Activated CD4-positive, alpha-beta memory T cell treated with anti-CD3 and anti-CD28 coated beads for 36 hours (primary cell): ENCODE measurements at regions not wholly inside any gene's neighbourhood (a gene's known extent, or its start where the extent isn't known, plus 50 kb on each side); places are given as distances from the start of the nearest gene placed in this dataset.

ENCODE experiments used
- CTCF ChIA-PET: fragments of 350-600 bp; sonication (Branson Sonifier 250); formaldehyde crosslinking; loops from one replicate; lab custom pipeline; 2021; ENCODE audit warnings: antibody characterized with exemption, inconsistent platforms; lab: Charles Lee
- POLR2A ChIA-PET: fragments of 350-600 bp; sonication (Branson Sonifier 250); formaldehyde crosslinking; loops from one replicate; lab custom pipeline; 2021; ENCODE audit warnings: antibody characterized with exemption; lab: Charles Lee
- DNase-seq: peaks from one replicate; pipeline ENCODE4 v3.0.0-alpha.2; 2020
- H3K27ac Mint-ChIP-seq: one replicate; pipeline ENCODE4 v1.8.0; 2021; ENCODE audit warnings: mixed read lengths
- H3K27me3 Mint-ChIP-seq: one replicate; pipeline ENCODE4 v1.8.0; 2021; ENCODE audit warnings: mixed read lengths
- H3K36me3 Mint-ChIP-seq: one replicate; pipeline ENCODE4 v1.8.0; 2021; ENCODE audit warnings: mixed read lengths
- H3K4me1 Mint-ChIP-seq: one replicate; pipeline ENCODE4 v1.8.0; 2021; ENCODE audit warnings: low read depth, mixed read lengths
- H3K4me3 Mint-ChIP-seq: one replicate; pipeline ENCODE4 v1.8.0; 2021; ENCODE audit warnings: mild to moderate bottlenecking, mixed read lengths
- H3K9me3 Mint-ChIP-seq: one replicate; pipeline ENCODE4 v1.8.0; 2021; ENCODE audit warnings: mixed read lengths
- intact Hi-C: fragments of 100-400 bp; cut with micrococcal nuclease; formaldehyde crosslinking; loops from one replicate; pipeline ENCODE4 v1.15.1; 2023

GRCh38 chr14:46057799-46058198 is 593.8 kb downstream of the RPL10L start:
- H3K4me3 Mint-ChIP-seq, result no peak overlapping the region
- no peak overlapping the region for H3K27ac Mint-ChIP-seq
- ChIA-PET CTCF (no interaction called here), POLR2A (no interaction called here)
- H3K4me1 Mint-ChIP-seq, result no peaks in the 10 kb centered on the region
- intact Hi-C loops, result no loop called here
- H3K36me3 Mint-ChIP-seq, result no peaks in the 10 kb centered on the region
- DNase-seq, result no peak
- peaks cover 2% of the 10 kb centered on the region for H3K9me3 Mint-ChIP-seq
- no peaks in the 10 kb centered on the region for H3K27me3 Mint-ChIP-seq

- ChIA-PET POLR2A (no interaction called here), CTCF (no interaction called here)
- Mint-ChIP-seq H3K27me3 (no peaks in the 10 kb centered on the region), H3K4me1 (no peaks in the 10 kb centered on the region), H3K4me3 (no peak overlapping the region), H3K9me3 (peaks cover 6% of the 10 kb centered on the region), H3K27ac (no peak overlapping the region), H3K36me3 (no peaks in the 10 kb centered on the region)
- intact Hi-C loops, result no loop called here
- no peak for DNase-seq
Observed at GRCh38 chr14:46054526-46054925, 597.1 kb downstream of the RPL10L start.

- Mint-ChIP-seq H3K27me3 (no peaks in the 10 kb centered on the region), H3K27ac (no peak overlapping the region), H3K4me1 (no peaks in the 10 kb centered on the region), H3K36me3 (no peaks in the 10 kb centered on the region), H3K4me3 (no peak overlapping the region), H3K9me3 (peaks cover 6% of the 10 kb centered on the region)
- POLR2A ChIA-PET, result no interaction called here
- no peak for DNase-seq
- CTCF ChIA-PET, result no interaction called here
- intact Hi-C loops, result no loop called here
Observed at GRCh38 chr14:46053221-46053620, 598.4 kb downstream of the RPL10L start.

GRCh38 chr14:46051796-46052195 is 599.8 kb downstream of the RPL10L start:
- ChIA-PET POLR2A (no interaction called here), CTCF (no interaction called here)
- H3K36me3 Mint-ChIP-seq, result no peaks in the 10 kb centered on the region
- H3K9me3 Mint-ChIP-seq, result peaks cover 16% of the 10 kb centered on the region
- no peaks in the 10 kb centered on the region for H3K27me3 Mint-ChIP-seq
- H3K27ac Mint-ChIP-seq, result no peak overlapping the region
- no peak overlapping the region for H3K4me3 Mint-ChIP-seq
- intact Hi-C loops, result no loop called here
- DNase-seq, result no peak
- H3K4me1 Mint-ChIP-seq, result no peaks in the 10 kb centered on the region

GRCh38 chr14:46048127-46048526 is 603.5 kb downstream of the RPL10L start:
- no peaks in the 10 kb centered on the region for H3K4me1 Mint-ChIP-seq
- ChIA-PET POLR2A (no interaction called here), CTCF (no interaction called here)
- no peak for DNase-seq
- H3K27me3 Mint-ChIP-seq, result no peaks in the 10 kb centered on the region
- intact Hi-C loops, result no loop called here
- no peak overlapping the region for H3K4me3 Mint-ChIP-seq
- no peaks in the 10 kb centered on the region for H3K36me3 Mint-ChIP-seq
- no peak overlapping the region for H3K27ac Mint-ChIP-seq
- peaks cover 22% of the 10 kb centered on the region for H3K9me3 Mint-ChIP-seq

- DNase-seq, result no peak
- no peak overlapping the region for H3K4me3 Mint-ChIP-seq
- ChIA-PET CTCF (no interaction called here), POLR2A (no interaction called here)
- no peaks in the 10 kb centered on the region for H3K36me3 Mint-ChIP-seq
- intact Hi-C loops, result no loop called here
- peaks cover 20% of the 10 kb centered on the region for H3K9me3 Mint-ChIP-seq
- H3K27me3 Mint-ChIP-seq, result no peaks in the 10 kb centered on the region
- no peaks in the 10 kb centered on the region for H3K4me1 Mint-ChIP-seq
- H3K27ac Mint-ChIP-seq, result no peak overlapping the region
Observed at GRCh38 chr14:46036099-46036498, 615.5 kb downstream of the RPL10L start.

GRCh38 chr14:46034305-46034704 is 617.3 kb downstream of the RPL10L start:
- Mint-ChIP-seq H3K4me3 (no peak overlapping the region), H3K9me3 (peaks cover 20% of the 10 kb centered on the region), H3K27me3 (no peaks in the 10 kb centered on the region), H3K27ac (no peak overlapping the region), H3K36me3 (no peaks in the 10 kb centered on the region), H3K4me1 (no peaks in the 10 kb centered on the region)
- ChIA-PET POLR2A (no interaction called here), CTCF (interaction anchor here (1.1 kb wide), 1 partner anchor 9 kb away, joined by 3 read pairs; no protein-coding TSS in a partner anchor)
- DNase-seq, result no peak
- intact Hi-C loops, result no loop called here

GRCh38 chr14:46018846-46019420 is 632.6 kb downstream of the RPL10L start:
- Mint-ChIP-seq H3K9me3 (peaks cover 16% of the 10 kb centered on the region), H3K4me3 (no peak overlapping the region), H3K27ac (no peak overlapping the region), H3K4me1 (no peaks in the 10 kb centered on the region), H3K36me3 (no peaks in the 10 kb centered on the region), H3K27me3 (no peaks in the 10 kb centered on the region)
- ChIA-PET POLR2A (no interaction called here), CTCF (no interaction called here)
- DNase-seq, result no peak
- intact Hi-C loops, result no loop called here

GRCh38 chr14:46008348-46008747 is 643.2 kb downstream of the RPL10L start:
- H3K27me3 Mint-ChIP-seq, result no peaks in the 10 kb centered on the region
- no peak overlapping the region for H3K4me3 Mint-ChIP-seq
- no peaks in the 10 kb centered on the region for H3K36me3 Mint-ChIP-seq
- CTCF ChIA-PET, result no interaction called here
- intact Hi-C loops, result no loop called here
- peaks cover 17% of the 10 kb centered on the region for H3K9me3 Mint-ChIP-seq
- H3K4me1 Mint-ChIP-seq, result no peaks in the 10 kb centered on the region
- DNase-seq, result no peak
- POLR2A ChIA-PET, result no interaction called here
- no peak overlapping the region for H3K27ac Mint-ChIP-seq

GRCh38 chr14:45998554-45998953 is 653.0 kb downstream of the RPL10L start:
- Mint-ChIP-seq H3K27ac (no peak overlapping the region), H3K27me3 (no peaks in the 10 kb centered on the region)

GRCh38 chr14:45990252-45990651 is 661.3 kb downstream of the RPL10L start:
- H3K27ac Mint-ChIP-seq, result no peak overlapping the region
- ChIA-PET POLR2A (no interaction called here), CTCF (interaction anchor here (0.8 kb wide), 1 partner anchor 582 kb away, joined by 5 read pairs; no protein-coding TSS in a partner anchor)
- H3K4me1 Mint-ChIP-seq, result no peaks in the 10 kb centered on the region
- intact Hi-C loops, result no loop called here
- peaks cover 14% of the 10 kb centered on the region for H3K9me3 Mint-ChIP-seq
- H3K27me3 Mint-ChIP-seq, result no peaks in the 10 kb centered on the region
- H3K36me3 Mint-ChIP-seq, result no peaks in the 10 kb centered on the region
- no peak for DNase-seq
- no peak overlapping the region for H3K4me3 Mint-ChIP-seq

More at GRCh38 chr14:45998554-45998953, 653.0 kb downstream of the RPL10L start:
- ChIA-PET CTCF (no interaction called here), POLR2A (no interaction called here)
- H3K4me3 Mint-ChIP-seq, result no peak overlapping the region
- DNase-seq, result no peak
- H3K4me1 Mint-ChIP-seq, result no peaks in the 10 kb centered on the region
- H3K9me3 Mint-ChIP-seq, result peaks cover 9% of the 10 kb centered on the region
- H3K36me3 Mint-ChIP-seq, result no peaks in the 10 kb centered on the region
- intact Hi-C loops, result no loop called here

GRCh38 chr14:45976001-45976400 is 675.6 kb downstream of the RPL10L start:
- H3K27ac Mint-ChIP-seq, result no peak overlapping the region

GRCh38 chr14:45972416-45972815 is 679.2 kb downstream of the RPL10L start:
- POLR2A ChIA-PET, result no interaction called here
- Mint-ChIP-seq H3K27me3 (no peaks in the 10 kb centered on the region), H3K27ac (no peak overlapping the region), H3K4me1 (no peaks in the 10 kb centered on the region), H3K4me3 (no peak overlapping the region), H3K36me3 (no peaks in the 10 kb centered on the region), H3K9me3 (peaks cover 8% of the 10 kb centered on the region)
- intact Hi-C loops, result no loop called here
- no peak for DNase-seq
- CTCF ChIA-PET, result no interaction called here

More at GRCh38 chr14:45976001-45976400, 675.6 kb downstream of the RPL10L start:
- ChIA-PET CTCF (no interaction called here), POLR2A (no interaction called here)
- no peak for DNase-seq
- intact Hi-C loops, result no loop called here
- Mint-ChIP-seq H3K4me1 (no peaks in the 10 kb centered on the region), H3K4me3 (no peak overlapping the region), H3K36me3 (no peaks in the 10 kb centered on the region), H3K9me3 (peaks cover 12% of the 10 kb centered on the region), H3K27me3 (no peaks in the 10 kb centered on the region)
